ENCODE measurements at regions not wholly inside any gene's neighbourhood (a gene's known extent, or its start where the extent isn't known, plus 50 kb on each side); places are given as distances from the start of the nearest gene placed in this dataset.
A peak's percentile ranks its signal among the peaks of the same experiment; 100 is the strongest.

DNA sequence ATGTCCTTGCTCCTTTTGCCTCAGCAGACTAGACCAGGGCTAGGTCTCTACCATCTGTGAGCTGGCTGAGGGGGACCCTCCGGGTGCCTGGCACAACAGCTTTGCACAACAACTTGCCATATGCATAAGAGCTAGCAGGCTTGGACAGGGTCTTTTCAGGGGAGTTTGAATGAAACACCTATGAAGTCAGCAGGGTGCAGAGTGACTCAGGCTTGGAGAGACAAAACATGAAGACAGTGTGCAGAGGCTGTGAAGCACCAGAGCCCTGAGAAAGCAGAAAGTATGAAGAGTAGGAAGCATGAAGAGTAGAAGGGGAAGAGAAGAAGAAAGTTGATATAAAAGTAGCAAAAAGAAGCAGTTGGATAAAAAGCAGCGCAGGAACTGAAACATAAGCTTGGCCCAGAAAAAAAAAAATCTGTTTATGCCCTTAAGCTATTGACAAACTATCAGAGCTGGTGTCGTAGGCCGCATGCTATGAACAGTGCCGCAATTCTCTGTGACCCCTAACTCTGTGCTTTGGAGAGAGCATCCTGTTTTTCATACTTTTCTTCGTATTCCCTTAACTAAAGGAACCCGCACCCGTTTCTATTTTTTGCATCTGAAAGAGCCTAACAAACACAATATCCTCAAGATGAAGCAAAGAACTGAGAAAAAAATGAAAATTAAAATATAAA is 52.7 kb upstream of the FAM216B start:
- H3K27me3 ChIP-seq: no peaks in the 10 kb centered on the region
- no peaks in the 10 kb centered on the region for H3K36me3 ChIP-seq
- DNase-seq (no peak), FAIRE-seq (no peak), ATAC-seq (no peak)
- H3K9me3 ChIP-seq: no peaks in the 10 kb centered on the region
- TF ChIP-seq, protein P1, sequence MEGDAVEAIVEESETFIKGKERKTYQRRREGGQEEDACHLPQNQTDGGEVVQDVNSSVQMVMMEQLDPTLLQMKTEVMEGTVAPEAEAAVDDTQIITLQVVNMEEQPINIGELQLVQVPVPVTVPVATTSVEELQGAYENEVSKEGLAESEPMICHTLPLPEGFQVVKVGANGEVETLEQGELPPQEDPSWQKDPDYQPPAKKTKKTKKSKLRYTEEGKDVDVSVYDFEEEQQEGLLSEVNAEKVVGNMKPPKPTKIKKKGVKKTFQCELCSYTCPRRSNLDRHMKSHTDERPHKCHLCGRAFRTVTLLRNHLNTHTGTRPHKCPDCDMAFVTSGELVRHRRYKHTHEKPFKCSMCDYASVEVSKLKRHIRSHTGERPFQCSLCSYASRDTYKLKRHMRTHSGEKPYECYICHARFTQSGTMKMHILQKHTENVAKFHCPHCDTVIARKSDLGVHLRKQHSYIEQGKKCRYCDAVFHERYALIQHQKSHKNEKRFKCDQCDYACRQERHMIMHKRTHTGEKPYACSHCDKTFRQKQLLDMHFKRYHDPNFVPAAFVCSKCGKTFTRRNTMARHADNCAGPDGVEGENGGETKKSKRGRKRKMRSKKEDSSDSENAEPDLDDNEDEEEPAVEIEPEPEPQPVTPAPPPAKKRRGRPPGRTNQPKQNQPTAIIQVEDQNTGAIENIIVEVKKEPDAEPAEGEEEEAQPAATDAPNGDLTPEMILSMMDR (IDR thresholded peaks at IDR 0.05): no peak
- H3K4me1 ChIP-seq: peaks cover 0 to 13% (median 3%) of the 10 kb centered on the region in 3 donors
- 73 to 74% methylated on average over 8 of the region's 8 CpGs for WGBS, 2 donors
- no peak overlapping the region for H3K4me3 ChIP-seq
- no peak overlapping the region for H3K27ac ChIP-seq
- intact Hi-C loops (cut with DNase I): no loop called here

DNA sequence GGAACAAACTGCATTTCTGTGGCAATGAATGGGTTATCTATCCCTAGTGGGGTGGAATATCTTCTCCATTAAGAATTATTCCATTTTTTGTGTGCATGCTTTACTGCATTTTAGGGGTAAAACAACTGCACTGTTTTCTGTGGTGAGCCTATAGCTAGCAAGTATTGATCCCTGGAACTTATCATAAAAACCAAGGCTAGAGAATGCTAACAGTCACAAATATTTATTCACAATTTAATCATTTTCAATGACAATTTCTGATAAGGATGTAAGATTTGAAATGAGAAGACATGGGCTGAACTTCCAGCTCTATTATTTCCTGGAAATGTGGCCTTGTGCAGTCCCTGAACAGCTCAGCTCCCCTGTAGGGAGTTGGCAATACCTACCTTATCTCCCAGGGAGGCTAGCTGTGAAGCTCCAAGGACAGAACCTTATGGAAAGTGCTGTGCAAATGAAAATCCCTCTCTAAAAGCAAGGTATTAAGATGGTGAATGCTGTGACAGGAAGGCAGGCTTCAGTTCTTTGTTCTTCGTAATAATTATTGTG is 51.5 kb upstream of the FAM216B start:
- FAIRE-seq (no peak), DNase-seq (peak in 3 of 6 donors; percentile 16 to 33 (median 23)), ATAC-seq (peak in 3 of 4 donors; percentile 75 to 95 (median 83))
- Histone ChIP-seq H3K4me1 (peaks cover 0 to 13% (median 3%) of the 10 kb centered on the region in 3 donors), H3K36me3 (no peaks in the 10 kb centered on the region), H3K27ac (peak overlapping the region in 2 of 4 donors; percentile 13 to 56), H3K4me3 (no peak overlapping the region), H3K9me3 (no peaks in the 10 kb centered on the region), H3K27me3 (no peaks in the 10 kb centered on the region)
- intact Hi-C loops (cut with DNase I): no loop called here
- TF ChIP-seq, protein P1 (IDR thresholded peaks at IDR 0.05): no peak
- 15 to 57% methylated on average over 1 of the region's 1 CpG for WGBS, 2 donors
